HepG2 (cell line): ENCODE measurements at regions not wholly inside any gene's neighbourhood (a gene's known extent, or its start where the extent isn't known, plus 50 kb on each side); places are given as distances from the start of the nearest gene placed in this dataset.

Experiments used
- ATAC-seq: fragments of 200-7000 bp; cut with Tn5 transposase; 3 replicates; pipeline ENCODE4 v1.9.1; 2020; ENCODE audit warnings: mild to moderate bottlenecking, moderate library complexity
- BruUV-seq: library from RNA; stranded (reverse); fragments of 400-500 nt; replicated peaks from 2 replicates; lab custom pipeline; 2021; lab: Mats Ljungman, UMichigan
- CTCF ChIA-PET: fragments of 300-600 bp; formaldehyde crosslinking; extraction: SDS; loops from one replicate; lab custom pipeline; 2021; ENCODE audit warnings: low total read pairs, inconsistent platforms, low intra/inter-chr PET ratio; lab: Yijun Ruan, JAX
- POLR2A ChIA-PET: fragments of 350-600 bp; sonication (Branson Sonifier 250); formaldehyde crosslinking; loops from one replicate; lab custom pipeline; 2020; ENCODE audit warnings: antibody characterized with exemption, inconsistent platforms; lab: Yijun Ruan, JAX
- DNase-seq: peaks from one replicate; pipeline ENCODE4 v3.0.0-alpha.2; 2015; ENCODE audit warnings: low spot score
- FAIRE-seq: peaks from 3 replicates; lab custom pipeline; 2011; peaks lifted over from hg19 to GRCh38; lab: Jason Lieb, UNC
- H2AFZ ChIP-seq: one replicate; pipeline ENCODE4 v1.6.1; 2011; ENCODE audit warnings: low read length, inconsistent platforms
- H3K27ac ChIP-seq: fragments of 300-600 bp; 3 replicates; pipeline ENCODE4 v1.8.0; 2011; ENCODE audit warnings: mixed run types, mild to moderate bottlenecking, mixed read lengths, low read length, inconsistent platforms; ENCODE audit not compliant: insufficient read depth; ENCODE audit errors: extremely low read length
- H3K27me3 ChIP-seq, 2 experiments: fragments of 200-600 bp in 1 of 2; 2 replicates in 1 of 2; 3 replicates in 1 of 2; pipeline versions ENCODE4 v1.6.0 to v1.8.0; 2011; ENCODE audit warnings: low read length in 2 of 2, mild to moderate bottlenecking in 2 of 2, moderate library complexity in 2 of 2, inconsistent platforms in 1 of 2; ENCODE audit not compliant: insufficient read depth in 2 of 2, control insufficient read depth in 1 of 2
- H3K36me3 ChIP-seq, 2 experiments: fragments of 200-600 bp in 1 of 2; replicated peaks in 1 of 2; 2 replicates in 1 of 2; 3 replicates in 1 of 2; pipeline versions ENCODE4 v1.5.1 to v1.8.0; 2011; ENCODE audit warnings: low read length in 2 of 2, inconsistent platforms in 1 of 2; ENCODE audit not compliant: insufficient read depth in 2 of 2, control insufficient read depth in 1 of 2
- H3K4me1 ChIP-seq: 2 replicates; pipeline ENCODE4 v1.5.1; 2012; ENCODE audit warnings: low read length, inconsistent platforms; ENCODE audit not compliant: insufficient read depth
- H3K4me2 ChIP-seq: 2 replicates; pipeline ENCODE4 v1.6.0; 2011; ENCODE audit warnings: low read depth, low read length, inconsistent platforms
- H3K4me3 ChIP-seq, 3 experiments: fragments of 200-600 bp in 1 of 3; sonication (generic), shearing (Covaris generic) in 1 of 3; replicated peaks in 1 of 3; 2 replicates each; pipeline ENCODE4 v1.5.1; 2011 to 2016; ENCODE audit warnings: low read length in 3 of 3, inconsistent platforms in 2 of 3, low read depth in 2 of 3, mild to moderate bottlenecking in 2 of 3, control low read depth in 1 of 3, mixed read lengths in 1 of 3; ENCODE audit not compliant: insufficient read depth in 1 of 3
- H3K79me2 ChIP-seq: one replicate; pipeline ENCODE4 v1.6.1; 2011; ENCODE audit warnings: low read length, inconsistent platforms; ENCODE audit not compliant: insufficient read depth
- H3K9ac ChIP-seq: 2 replicates; pipeline ENCODE4 v1.6.0; 2011; ENCODE audit warnings: mild to moderate bottlenecking, low read depth, low read length, inconsistent platforms; ENCODE audit not compliant: insufficient read depth
- H3K9me3 ChIP-seq: 2 replicates; pipeline ENCODE4 v1.5.1; 2012; ENCODE audit warnings: mild to moderate bottlenecking, low read length
- H4K20me1 ChIP-seq: 2 replicates; pipeline ENCODE4 v1.6.0; 2011; ENCODE audit warnings: inconsistent platforms, mild to moderate bottlenecking, low read length, moderate library complexity; ENCODE audit not compliant: insufficient read depth
- CSRNP1 ChIP-seq: sonication (generic); formaldehyde crosslinking; IDR thresholded peaks from 2 replicates; pipeline ENCODE4 v1.8.1; 2023; ENCODE audit warnings: mild to moderate bottlenecking, missing genetic modification reagents
- FOXA1 ChIP-seq, 2 experiments: fragments of 450-650 bp in 1 of 2; sonication (generic) in 1 of 2; formaldehyde crosslinking in 1 of 2; IDR thresholded peaks; 2 replicates each; pipeline versions ENCODE4 v1.4.0 to v1.6.1; 2016 to 2020; ENCODE audit warnings: missing genetic modification reagents in 1 of 2
- NCOA2 ChIP-seq: sonication (generic); formaldehyde crosslinking; IDR thresholded peaks from 2 replicates; pipeline ENCODE4 v1.8.0; 2022; ENCODE audit warnings: inconsistent platforms
- NR2F6 ChIP-seq, 2 experiments: IDR thresholded peaks; 2 replicates each; pipeline ENCODE4 v1.6.1; 2016; ENCODE audit warnings: antibody characterized with exemption in 1 of 2, mild to moderate bottlenecking in 1 of 2
- PLRG1 ChIP-seq: fragments of 450-650 bp; conservative IDR thresholded peaks from 2 replicates; pipeline ENCODE4 v1.6.1; 2016
- SETDB1 ChIP-seq: sonication (generic); formaldehyde crosslinking; IDR thresholded peaks from 2 replicates; pipeline ENCODE4 v1.5.1; 2020; ENCODE audit warnings: missing genetic modification reagents, mild to moderate bottlenecking, borderline replicate concordance
- SMC3 ChIP-seq: IDR thresholded peaks from 2 replicates; pipeline ENCODE4 v1.6.1; 2011; ENCODE audit warnings: low read length, improper control_type of control experiment
- SRF ChIP-seq: IDR thresholded peaks from 2 replicates; pipeline ENCODE4 v1.6.1; 2011; ENCODE audit warnings: mild to moderate bottlenecking, low read depth, low read length, moderate library complexity
- ZBTB43 ChIP-seq: sonication (generic); formaldehyde crosslinking; conservative IDR thresholded peaks from 2 replicates; pipeline ENCODE4 v1.4.0; 2020; ENCODE audit warnings: missing genetic modification reagents
- ZKSCAN1 ChIP-seq: fragments of 150-350 bp; IDR thresholded peaks from 2 replicates; pipeline ENCODE4 v1.6.1; 2014; ENCODE audit warnings: low read length
- ZNF333 ChIP-seq: sonication (generic); formaldehyde crosslinking; IDR thresholded peaks from 2 replicates; pipeline ENCODE4 v1.4.0; 2020; ENCODE audit warnings: mild to moderate bottlenecking, missing genetic modification reagents, borderline replicate concordance
- ZNF646 ChIP-seq: sonication (generic); formaldehyde crosslinking; IDR thresholded peaks from 2 replicates; pipeline ENCODE4 v1.9.0; 2021; ENCODE audit warnings: mild to moderate bottlenecking, missing genetic modification reagents
- ZNF773 ChIP-seq: sonication (generic); formaldehyde crosslinking; IDR thresholded peaks from 2 replicates; pipeline ENCODE4 v1.4.0; 2020; ENCODE audit warnings: missing genetic modification reagents, borderline replicate concordance
- ZNF777 ChIP-seq: sonication (generic); formaldehyde crosslinking; IDR thresholded peaks from 2 replicates; pipeline ENCODE4 v1.4.0; 2020; ENCODE audit warnings: missing genetic modification reagents
- WGBS: methylation state at CpG from one replicate; pipeline ENCODE4 v1.1.6; 2017; ENCODE audit warnings: low lambda C conversion rate; 5-methylcytosine and 5-hydroxymethylcytosine counted together
- in situ Hi-C: cut with HindIII; loops from 2 replicates; pipeline ENCODE4 v1.10.0; 2017; ENCODE audit warnings: low pct_unique_long_range_greater_than_20kb; ENCODE audit not compliant: extremely low pct_ligation_motif_present
- intact Hi-C: fragments of 100-400 bp; cut with micrococcal nuclease; formaldehyde crosslinking; loops from one replicate; pipeline ENCODE4 v1.10.0; 2022; ENCODE audit not compliant: unreplicated experiment

- no peak overlapping the region for H3K4me2 ChIP-seq
- no peak overlapping the region for H3K4me3 ChIP-seq
- no peak overlapping the region for H3K27ac ChIP-seq
- ATAC-seq (no peak), DNase-seq (no peak), FAIRE-seq (no peak)
- H3K9ac ChIP-seq: no peak overlapping the region
- intact Hi-C loops (no loop called here), in situ Hi-C loops (no loop called here)
- TF ChIP-seq SETDB1 (CRISPR knock-in tag) (no peak), ZKSCAN1 (no peak), SRF (no peak), ZNF777 (CRISPR knock-in tag) (no peak), ZBTB43 (CRISPR knock-in tag) (no peak), NR2F6 (IDR thresholded peaks at IDR 0.05) (no peak), NR2F6 (CRISPR knock-in tag; IDR thresholded peaks at IDR 0.05) (no peak), ZNF773 (CRISPR knock-in tag) (no peak), FOXA1 (IDR thresholded peaks at IDR 0.05) (no peak), FOXA1 (CRISPR knock-in tag; IDR thresholded peaks at IDR 0.05) (no peak), ZNF333 (CRISPR knock-in tag) (no peak), ZNF646 (no peak), CSRNP1 (CRISPR knock-in tag) (no peak), NCOA2 (CRISPR knock-in tag) (no peak), SMC3 (no peak), PLRG1 (no peak)
- no peaks in the 10 kb centered on the region for H3K9me3 ChIP-seq
- no peaks in the 10 kb centered on the region for H3K79me2 ChIP-seq
- BruUV-seq: no TSS peak
- CTCF ChIA-PET: no interaction called here
- 6% methylated on average over 5 of the region's 5 CpGs for WGBS
- POLR2A ChIA-PET: no interaction called here
- H4K20me1 ChIP-seq: no peaks in the 10 kb centered on the region
- no peaks in the 10 kb centered on the region for H3K4me1 ChIP-seq
- no peaks in the 10 kb centered on the region for H3K27me3 ChIP-seq
- H3K36me3 ChIP-seq: no peaks in the 10 kb centered on the region
- H2AFZ ChIP-seq: no peak overlapping the region
Observed at GRCh38 chr3:7977245-7978086, 524.2 kb upstream of the LMCD1 start.
